ENCODE measurements at regions not wholly inside any gene's neighbourhood (a gene's known extent, or its start where the extent isn't known, plus 50 kb on each side); places are given as distances from the start of the nearest gene placed in this dataset.

DNA sequence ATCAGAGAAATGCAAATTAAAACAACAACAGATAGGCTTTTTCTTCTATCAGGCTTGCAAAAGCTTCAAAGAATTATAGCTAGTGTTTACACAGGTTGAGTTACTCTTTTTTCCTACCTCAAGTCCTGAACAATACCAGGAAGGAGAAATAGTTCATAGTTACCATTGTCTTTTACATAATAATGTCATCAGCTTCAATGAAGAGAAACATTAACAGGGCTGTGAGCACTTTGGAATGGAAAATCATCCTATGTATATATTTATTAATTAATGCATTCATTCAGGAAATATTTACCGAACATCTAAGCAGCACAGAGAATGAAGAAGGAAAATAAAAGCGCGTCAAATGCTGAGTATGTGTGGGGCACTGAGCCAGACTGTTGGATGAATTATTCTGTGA is 197.3 kb downstream of the ZBTB18 start:
- peaks cover 4% of the 10 kb centered on the region for H3K27me3 ChIP-seq (ENCODE audit: control insufficient read depth, insufficient read depth, low read length)
- H3K9me3 ChIP-seq (replicated peaks; ENCODE audit: control insufficient read depth, low read depth, low read length), result no peaks in the 10 kb centered on the region
- peak overlapping the region; percentile 25 for H3K27ac ChIP-seq (ENCODE audit: low read length)
- no peak overlapping the region for H3K4me3 ChIP-seq (ENCODE audit: low read length)
- WGBS (ENCODE audit: insufficient coverage), result 86% methylated on average over 2 of the region's 3 CpGs
- H3K36me3 ChIP-seq (ENCODE audit: control insufficient read depth, insufficient read depth, low read length), result no peaks in the 10 kb centered on the region
- no peak for DNase-seq
- H3K4me1 ChIP-seq (ENCODE audit: control insufficient read depth, insufficient read depth, low read length), result no peaks in the 10 kb centered on the region

DNA sequence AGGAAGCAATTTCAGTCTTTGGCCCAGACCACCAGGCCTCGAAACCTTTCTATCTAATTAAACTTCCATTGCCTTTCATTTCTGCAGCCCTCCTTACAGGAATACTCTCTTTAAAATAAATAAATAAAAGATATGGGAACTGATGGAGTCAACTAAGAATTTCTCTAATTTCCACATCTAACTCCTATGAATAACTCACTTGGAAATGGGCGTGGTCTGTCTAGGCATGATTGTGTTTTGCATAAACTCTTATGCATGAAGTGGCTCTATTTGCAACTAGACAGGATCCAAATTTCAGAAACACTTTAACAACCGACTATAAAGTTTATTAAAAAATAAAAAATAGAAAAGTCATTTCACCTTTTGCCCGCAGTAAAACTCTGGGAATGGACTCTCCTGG is 199.5 kb downstream of the ADSS2 start:
- Histone ChIP-seq H3K27ac (ENCODE audit: low read length) (no peak overlapping the region), H3K4me3 (ENCODE audit: low read length) (no peak overlapping the region), H3K4me1 (ENCODE audit: control insufficient read depth, insufficient read depth, low read length) (no peaks in the 10 kb centered on the region), H3K36me3 (ENCODE audit: control insufficient read depth, insufficient read depth, low read length) (no peaks in the 10 kb centered on the region), H3K27me3 (ENCODE audit: control insufficient read depth, insufficient read depth, low read length) (peaks cover 4% of the 10 kb centered on the region), H3K9me3 (replicated peaks; ENCODE audit: control insufficient read depth, low read depth, low read length) (no peaks in the 10 kb centered on the region)
- DNase-seq, result no peak
- WGBS (ENCODE audit: insufficient coverage), result 100% methylated on average over 1 of the region's 4 CpGs

DNA sequence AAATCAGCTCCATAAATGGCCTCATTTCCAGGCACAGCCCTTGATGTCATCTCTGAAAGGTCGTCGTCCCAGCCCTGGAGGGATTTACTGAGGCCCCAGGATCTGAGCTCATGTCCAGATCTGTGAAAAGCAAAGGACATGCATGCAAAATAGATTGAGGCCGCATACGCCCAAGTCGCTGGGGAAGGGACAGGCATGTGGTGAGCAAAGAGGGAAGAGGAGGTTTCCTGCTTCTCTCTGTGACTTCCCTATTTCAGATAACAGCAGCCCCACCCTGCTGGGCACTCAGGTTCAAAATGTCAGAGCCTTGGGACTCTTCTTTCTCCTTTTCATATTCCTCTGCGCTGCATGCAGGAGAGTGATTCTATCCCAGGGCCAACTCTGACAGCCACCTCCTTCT is 197.2 kb downstream of the ADSS2 start:
- 54% methylated on average over 3 of the region's 6 CpGs for WGBS (ENCODE audit: insufficient coverage)
- DNase-seq, result peak; percentile 50
- H3K9me3 ChIP-seq (replicated peaks; ENCODE audit: control insufficient read depth, low read depth, low read length), result no peaks in the 10 kb centered on the region
- no peak overlapping the region for H3K27ac ChIP-seq (ENCODE audit: low read length)
- H3K27me3 ChIP-seq (ENCODE audit: control insufficient read depth, insufficient read depth, low read length), result no peaks in the 10 kb centered on the region
- no peaks in the 10 kb centered on the region for H3K4me1 ChIP-seq (ENCODE audit: control insufficient read depth, insufficient read depth, low read length)
- H3K36me3 ChIP-seq (ENCODE audit: control insufficient read depth, insufficient read depth, low read length), result no peaks in the 10 kb centered on the region
- H3K4me3 ChIP-seq (ENCODE audit: low read length), result no peak overlapping the region

DNA sequence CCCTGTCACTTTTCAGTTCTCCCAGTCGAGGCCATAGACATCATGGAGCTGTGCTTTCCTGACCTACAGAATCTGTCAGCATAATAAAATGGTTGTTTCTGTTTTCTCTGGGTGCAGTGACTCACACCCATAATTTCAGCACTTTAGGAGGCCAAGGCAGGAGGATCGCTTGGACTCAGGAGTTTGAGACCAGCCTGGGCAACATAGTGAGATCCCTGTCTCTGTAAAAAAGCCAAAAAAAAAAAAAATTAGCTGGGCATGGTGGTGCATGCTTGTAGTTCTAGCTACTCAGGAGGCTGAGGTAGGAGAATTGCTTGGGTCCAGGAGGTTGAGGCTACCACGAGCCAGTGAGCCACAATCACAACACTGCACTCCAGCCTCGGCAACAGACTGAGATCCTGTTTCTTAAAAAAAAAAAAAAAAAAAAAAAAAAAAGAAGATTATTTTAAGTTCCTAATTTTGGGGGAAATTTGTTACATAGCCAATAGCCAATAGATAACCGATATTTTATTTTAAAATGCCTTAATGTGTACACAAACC is 196.2 kb downstream of the ADSS2 start:
- H3K4me1 ChIP-seq (ENCODE audit: control insufficient read depth, insufficient read depth, low read length), result no peaks in the 10 kb centered on the region
- H3K4me3 ChIP-seq (ENCODE audit: low read length), result no peak overlapping the region
- DNase-seq, result no peak
- H3K27me3 ChIP-seq (ENCODE audit: control insufficient read depth, insufficient read depth, low read length), result no peaks in the 10 kb centered on the region
- no CpG with 5 or more reads among the region's 5 CpGs for WGBS (ENCODE audit: insufficient coverage)
- H3K27ac ChIP-seq (ENCODE audit: low read length), result no peak overlapping the region
- H3K36me3 ChIP-seq (ENCODE audit: control insufficient read depth, insufficient read depth, low read length), result no peaks in the 10 kb centered on the region
- no peaks in the 10 kb centered on the region for H3K9me3 ChIP-seq (replicated peaks; ENCODE audit: control insufficient read depth, low read depth, low read length)

DNA sequence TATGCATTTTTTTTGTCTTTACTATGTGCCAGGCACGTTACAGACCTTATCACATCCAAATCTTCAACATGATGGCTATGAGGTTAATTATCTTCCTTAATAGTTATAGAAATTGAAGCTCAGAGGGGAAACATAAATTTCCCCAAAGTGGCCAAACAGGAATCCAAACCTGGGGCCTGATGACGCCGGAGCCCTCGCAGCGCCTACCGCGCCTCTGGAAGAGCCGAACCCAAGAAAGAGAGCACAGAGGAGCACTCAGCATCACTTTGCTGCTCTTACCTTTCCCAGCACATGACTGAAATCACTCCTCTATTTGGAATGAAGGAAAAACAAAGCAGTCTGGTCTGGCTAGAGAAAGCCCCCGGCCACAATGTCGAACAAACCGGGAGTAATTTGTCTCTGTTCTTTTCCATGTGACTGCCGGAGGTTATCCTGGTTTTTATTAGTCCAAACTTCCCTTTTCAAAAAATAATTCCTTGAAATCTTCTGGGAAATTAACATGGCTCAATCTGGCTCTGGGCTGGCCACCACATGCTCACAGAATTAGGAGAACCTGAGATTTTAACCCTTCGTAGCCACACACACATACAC is 195.5 kb downstream of the ADSS2 start:
- DNase-seq, result no peak
- Histone ChIP-seq H3K4me3 (ENCODE audit: low read length) (no peak overlapping the region), H3K4me1 (ENCODE audit: control insufficient read depth, insufficient read depth, low read length) (no peaks in the 10 kb centered on the region), H3K9me3 (replicated peaks; ENCODE audit: control insufficient read depth, low read depth, low read length) (no peaks in the 10 kb centered on the region), H3K36me3 (ENCODE audit: control insufficient read depth, insufficient read depth, low read length) (no peaks in the 10 kb centered on the region), H3K27me3 (ENCODE audit: control insufficient read depth, insufficient read depth, low read length) (no peaks in the 10 kb centered on the region), H3K27ac (ENCODE audit: low read length) (no peak overlapping the region)
- WGBS (ENCODE audit: insufficient coverage), result 30% methylated on average over 11 of the region's 13 CpGs

DNA sequence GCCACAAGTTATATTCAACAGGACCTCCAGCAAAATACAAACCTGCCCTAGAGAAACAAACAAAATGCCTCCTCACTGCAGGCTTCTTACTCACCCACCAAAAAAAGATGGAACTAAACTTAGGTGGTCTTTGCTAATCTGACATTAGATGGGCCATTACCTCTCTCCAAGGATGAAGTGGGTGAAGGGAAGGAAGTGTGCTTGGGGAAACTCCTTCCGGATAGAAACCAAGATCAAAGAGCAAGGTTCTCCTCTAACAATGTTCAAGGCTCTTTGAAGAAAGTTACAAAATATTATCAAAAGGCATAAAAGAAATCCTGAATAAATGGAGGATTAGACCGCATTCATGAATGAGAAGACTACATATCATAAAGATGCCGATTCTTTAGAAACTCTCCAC is 187.5 kb downstream of the ADSS2 start:
- H3K9me3 ChIP-seq (replicated peaks; ENCODE audit: control insufficient read depth, low read depth, low read length), result no peaks in the 10 kb centered on the region
- no peaks in the 10 kb centered on the region for H3K27me3 ChIP-seq (ENCODE audit: control insufficient read depth, insufficient read depth, low read length)
- H3K4me1 ChIP-seq (ENCODE audit: control insufficient read depth, insufficient read depth, low read length), result no peaks in the 10 kb centered on the region
- no peak overlapping the region for H3K27ac ChIP-seq (ENCODE audit: low read length)
- H3K4me3 ChIP-seq (ENCODE audit: low read length), result no peak overlapping the region
- no peak for DNase-seq
- no peaks in the 10 kb centered on the region for H3K36me3 ChIP-seq (ENCODE audit: control insufficient read depth, insufficient read depth, low read length)
- no CpG with 5 or more reads among the region's 3 CpGs for WGBS (ENCODE audit: insufficient coverage)

DNA sequence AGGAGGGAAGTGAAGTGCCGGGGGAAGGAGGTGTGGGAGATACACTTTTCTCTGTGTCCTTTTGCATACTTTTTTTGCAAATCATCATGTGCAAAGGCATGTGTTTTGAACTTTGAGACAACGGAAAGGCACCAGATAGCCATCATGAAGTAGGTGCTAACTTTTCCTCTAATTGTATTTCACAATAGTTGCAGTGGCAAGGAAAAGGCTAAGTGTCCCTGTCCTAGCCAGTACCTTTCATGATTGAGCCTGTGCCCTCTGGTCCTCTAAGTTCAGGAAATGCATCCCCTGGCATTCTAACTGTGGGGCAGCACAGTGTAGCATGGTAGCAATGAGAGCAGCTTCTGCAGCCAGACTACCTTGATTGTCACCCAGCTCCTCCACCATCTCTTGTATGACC is 186.2 kb downstream of the ADSS2 start:
- DNase-seq, result no peak
- no peaks in the 10 kb centered on the region for H3K27me3 ChIP-seq (ENCODE audit: control insufficient read depth, insufficient read depth, low read length)
- no CpG with 5 or more reads among the region's 2 CpGs for WGBS (ENCODE audit: insufficient coverage)

DNA sequence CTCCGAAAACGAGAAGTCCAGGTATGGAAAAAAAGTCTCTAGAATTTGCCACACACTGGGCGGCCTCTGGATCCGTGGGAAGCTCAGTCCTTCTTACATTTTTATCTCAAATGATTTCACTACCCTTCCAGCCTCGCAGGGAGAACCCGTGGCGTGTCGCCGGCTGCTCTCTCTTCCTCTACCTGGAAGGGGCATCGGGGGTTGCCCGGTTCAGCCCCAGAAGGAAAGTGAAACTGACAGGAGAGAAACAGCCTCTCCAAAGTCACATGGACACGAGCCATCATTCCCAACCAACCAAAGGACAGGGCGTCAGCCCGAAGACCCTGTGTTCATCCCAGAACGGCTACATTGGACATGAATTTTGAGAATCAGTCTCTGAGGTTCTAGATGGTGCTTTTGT is 182.5 kb downstream of the ADSS2 start:
- Histone ChIP-seq H3K9me3 (replicated peaks; ENCODE audit: control insufficient read depth, low read depth, low read length) (peaks cover 5% of the 10 kb centered on the region), H3K27me3 (ENCODE audit: control insufficient read depth, insufficient read depth, low read length) (no peaks in the 10 kb centered on the region), H3K4me3 (ENCODE audit: low read length) (no peak overlapping the region), H3K27ac (ENCODE audit: low read length) (no peak overlapping the region), H3K4me1 (ENCODE audit: control insufficient read depth, insufficient read depth, low read length) (peaks cover 12% of the 10 kb centered on the region), H3K36me3 (ENCODE audit: control insufficient read depth, insufficient read depth, low read length) (no peaks in the 10 kb centered on the region)
- 78% methylated on average over 12 of the region's 15 CpGs for WGBS (ENCODE audit: insufficient coverage)
- DNase-seq, result no peak

More for the DNA sequence above, 186.2 kb downstream of the ADSS2 start:
- H3K4me1 ChIP-seq (ENCODE audit: control insufficient read depth, insufficient read depth, low read length), result no peaks in the 10 kb centered on the region
- H3K4me3 ChIP-seq (ENCODE audit: low read length), result no peak overlapping the region
- H3K27ac ChIP-seq (ENCODE audit: low read length), result no peak overlapping the region
- H3K36me3 ChIP-seq (ENCODE audit: control insufficient read depth, insufficient read depth, low read length), result no peaks in the 10 kb centered on the region
- H3K9me3 ChIP-seq (replicated peaks; ENCODE audit: control insufficient read depth, low read depth, low read length), result peaks cover 1% of the 10 kb centered on the region

DNA sequence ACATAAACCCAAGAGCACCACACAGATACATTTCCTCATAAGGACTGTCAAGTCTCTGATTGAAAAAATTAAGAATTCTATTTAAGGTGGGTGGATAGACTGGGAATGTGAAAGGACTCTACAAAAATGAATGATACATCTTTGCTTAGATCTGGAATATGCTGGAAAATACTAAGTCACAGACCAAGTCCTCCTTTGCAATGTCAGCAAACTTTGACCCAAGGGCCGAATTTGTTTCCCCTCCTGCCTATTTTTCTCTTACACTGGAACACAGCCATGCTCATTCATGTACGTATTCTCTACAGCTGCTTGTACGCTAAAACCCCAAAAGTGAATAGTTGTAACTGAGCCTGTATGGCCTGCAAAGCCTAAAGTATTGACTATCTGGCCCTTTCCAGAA is 180.7 kb downstream of the ADSS2 start:
- Histone ChIP-seq H3K4me1 (ENCODE audit: control insufficient read depth, insufficient read depth, low read length) (peaks cover 16% of the 10 kb centered on the region), H3K4me3 (ENCODE audit: low read length) (no peak overlapping the region), H3K27ac (ENCODE audit: low read length) (no peak overlapping the region), H3K36me3 (ENCODE audit: control insufficient read depth, insufficient read depth, low read length) (no peaks in the 10 kb centered on the region), H3K9me3 (replicated peaks; ENCODE audit: control insufficient read depth, low read depth, low read length) (peaks cover 5% of the 10 kb centered on the region), H3K27me3 (ENCODE audit: control insufficient read depth, insufficient read depth, low read length) (no peaks in the 10 kb centered on the region)
- no CpG with 5 or more reads among the region's 3 CpGs for WGBS (ENCODE audit: insufficient coverage)
- no peak for DNase-seq

DNA sequence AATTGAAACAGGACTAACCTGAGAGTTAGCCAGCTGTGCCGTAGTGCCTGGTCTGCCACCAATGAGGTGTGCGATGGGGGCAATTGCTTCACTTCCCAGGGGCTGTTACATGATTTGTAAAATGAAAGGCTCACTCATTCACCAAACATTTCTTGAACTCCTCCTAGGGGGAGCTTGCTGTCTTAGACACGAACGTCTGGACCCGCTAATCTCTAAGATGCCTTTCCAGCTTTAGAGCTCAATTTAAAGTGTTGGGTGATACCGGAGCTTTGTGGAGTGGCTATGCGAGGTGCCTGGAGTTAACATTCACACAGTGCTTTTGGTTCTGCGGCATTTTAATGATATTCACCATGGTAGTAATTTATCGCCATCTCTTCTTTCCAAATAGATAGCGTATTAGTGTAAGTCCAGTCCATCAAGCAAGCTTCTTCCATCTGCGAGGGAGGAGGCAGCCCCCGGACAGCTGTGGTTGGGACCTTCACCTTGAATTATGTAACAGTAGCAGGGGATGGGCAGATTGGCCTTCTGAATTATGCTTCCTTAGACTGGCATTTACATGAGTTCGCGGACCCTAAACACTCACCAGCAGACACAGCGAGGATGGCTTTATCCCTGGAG is 179.9 kb downstream of the ADSS2 start:
- Histone ChIP-seq H3K36me3 (ENCODE audit: control insufficient read depth, insufficient read depth, low read length) (no peaks in the 10 kb centered on the region), H3K9me3 (replicated peaks; ENCODE audit: control insufficient read depth, low read depth, low read length) (peaks cover 5% of the 10 kb centered on the region), H3K27me3 (ENCODE audit: control insufficient read depth, insufficient read depth, low read length) (no peaks in the 10 kb centered on the region), H3K4me1 (ENCODE audit: control insufficient read depth, insufficient read depth, low read length) (peaks cover 16% of the 10 kb centered on the region), H3K27ac (ENCODE audit: low read length) (no peak overlapping the region), H3K4me3 (ENCODE audit: low read length) (no peak overlapping the region)
- DNase-seq, result no peak
- WGBS (ENCODE audit: insufficient coverage), result 68% methylated on average over 4 of the region's 15 CpGs
